ENCODE measurements at regions not wholly inside any gene's neighbourhood (a gene's known extent, or its start where the extent isn't known, plus 50 kb on each side); places are given as distances from the start of the nearest gene placed in this dataset.

- TF ChIP-seq, protein P1, sequence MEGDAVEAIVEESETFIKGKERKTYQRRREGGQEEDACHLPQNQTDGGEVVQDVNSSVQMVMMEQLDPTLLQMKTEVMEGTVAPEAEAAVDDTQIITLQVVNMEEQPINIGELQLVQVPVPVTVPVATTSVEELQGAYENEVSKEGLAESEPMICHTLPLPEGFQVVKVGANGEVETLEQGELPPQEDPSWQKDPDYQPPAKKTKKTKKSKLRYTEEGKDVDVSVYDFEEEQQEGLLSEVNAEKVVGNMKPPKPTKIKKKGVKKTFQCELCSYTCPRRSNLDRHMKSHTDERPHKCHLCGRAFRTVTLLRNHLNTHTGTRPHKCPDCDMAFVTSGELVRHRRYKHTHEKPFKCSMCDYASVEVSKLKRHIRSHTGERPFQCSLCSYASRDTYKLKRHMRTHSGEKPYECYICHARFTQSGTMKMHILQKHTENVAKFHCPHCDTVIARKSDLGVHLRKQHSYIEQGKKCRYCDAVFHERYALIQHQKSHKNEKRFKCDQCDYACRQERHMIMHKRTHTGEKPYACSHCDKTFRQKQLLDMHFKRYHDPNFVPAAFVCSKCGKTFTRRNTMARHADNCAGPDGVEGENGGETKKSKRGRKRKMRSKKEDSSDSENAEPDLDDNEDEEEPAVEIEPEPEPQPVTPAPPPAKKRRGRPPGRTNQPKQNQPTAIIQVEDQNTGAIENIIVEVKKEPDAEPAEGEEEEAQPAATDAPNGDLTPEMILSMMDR (IDR thresholded peaks at IDR 0.05 in 8 of 11, conservative IDR thresholded peaks at IDR 0.05 in 3 of 11), result no peak
- TF ChIP-seq POLR2AphosphoS5 (IDR thresholded peaks at IDR 0.05), result no peak
These were observed 1161.1 kb downstream of the BRD1 start for GRCh38 chr22:48666620-48667019.

All from spleen (tissue), 7 donors.